NCI-H524 (cell line): ENCODE measurements at regions not wholly inside any gene's neighbourhood (a gene's known extent, or its start where the extent isn't known, plus 50 kb on each side); places are given as distances from the start of the nearest gene placed in this dataset.
"Not testable (repeated sequence)": the region's sequence is repeated elsewhere in the genome, so short reads cannot be mapped to it uniquely, and the experiment has no call there.

Experiments used
- DNase-seq, 2 experiments: peaks; one replicate each; lab custom pipeline; 2025; lab: John Stamatoyannopoulos, UW

DNA sequence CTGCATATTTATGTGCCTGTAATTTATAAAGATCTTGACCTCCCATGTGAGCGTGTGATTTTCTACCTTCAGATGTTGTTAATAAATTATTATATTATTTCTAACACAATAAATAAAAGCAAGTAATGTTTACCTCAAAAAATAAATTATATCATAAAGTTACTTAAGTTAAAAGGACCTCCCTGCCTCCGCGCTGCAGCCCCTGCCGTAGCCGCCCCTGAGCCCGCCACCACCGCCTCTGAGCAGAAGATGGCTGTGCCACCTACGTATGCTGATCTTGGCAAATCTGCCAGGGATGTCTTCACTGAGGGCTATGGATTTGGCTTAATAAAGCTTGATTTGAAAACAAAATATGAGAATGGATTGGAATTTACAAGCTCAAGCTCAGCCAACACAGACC lies 119.6 kb upstream of the BRWD3 start:
- no peak for DNase-seq

DNA sequence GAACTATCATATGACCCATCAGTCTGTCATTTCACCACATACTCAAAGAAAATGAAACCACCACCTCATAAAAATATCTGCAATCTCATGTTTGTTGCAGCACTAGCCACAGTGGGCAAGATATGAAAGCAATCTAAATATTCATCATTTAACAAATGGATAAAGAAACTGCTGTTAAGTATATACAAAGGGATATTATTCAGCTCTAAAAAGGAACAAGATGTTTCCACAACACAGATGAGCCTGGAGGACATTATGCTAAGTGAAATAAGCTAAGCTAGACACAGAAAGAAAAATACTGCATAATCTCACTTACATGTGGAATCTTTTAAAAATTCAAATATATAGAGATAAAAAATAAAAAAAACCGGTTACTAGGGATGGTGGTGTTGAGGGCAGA lies 108.2 kb upstream of the BRWD3 start:
- no peak for DNase-seq

DNA sequence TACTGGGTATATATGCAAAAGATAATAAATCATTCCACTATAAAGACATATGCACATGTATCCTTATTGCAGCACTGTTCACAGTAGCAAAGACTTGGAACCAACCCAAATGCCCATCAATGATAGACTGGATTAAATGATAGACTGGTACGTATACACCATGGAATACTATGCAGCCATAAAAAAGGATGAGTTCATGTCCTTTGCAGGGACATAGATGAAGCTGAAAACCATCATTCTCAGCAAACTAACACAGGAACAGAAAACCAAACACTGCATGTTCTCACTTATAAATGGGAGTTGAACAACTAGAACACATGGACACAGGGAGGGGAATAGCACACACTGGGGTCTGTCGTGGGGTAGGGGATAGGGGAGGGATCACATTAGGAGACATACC lies 102.7 kb upstream of the BRWD3 start:
- DNase-seq = not testable (repeated sequence)

DNA sequence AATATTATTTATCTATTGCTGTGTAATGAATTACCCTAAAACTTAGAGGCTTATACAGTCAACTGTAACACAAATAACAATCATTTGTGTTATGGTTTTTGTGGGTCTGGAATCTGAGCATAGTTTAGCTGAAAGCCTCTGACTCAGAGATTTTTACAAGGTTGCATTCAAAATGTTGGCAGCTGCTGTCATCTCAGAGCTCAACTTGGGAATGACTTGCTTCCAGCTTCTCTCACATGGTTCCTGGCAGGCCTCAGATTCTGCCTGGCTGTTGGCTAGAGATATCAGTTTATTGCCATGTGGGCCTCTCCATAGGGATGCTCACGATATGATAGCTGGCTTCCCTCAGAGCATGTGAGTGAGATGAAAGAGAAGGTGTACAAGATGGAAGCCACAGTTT lies 70.2 kb upstream of the BRWD3 start:
- no peak for DNase-seq

DNA sequence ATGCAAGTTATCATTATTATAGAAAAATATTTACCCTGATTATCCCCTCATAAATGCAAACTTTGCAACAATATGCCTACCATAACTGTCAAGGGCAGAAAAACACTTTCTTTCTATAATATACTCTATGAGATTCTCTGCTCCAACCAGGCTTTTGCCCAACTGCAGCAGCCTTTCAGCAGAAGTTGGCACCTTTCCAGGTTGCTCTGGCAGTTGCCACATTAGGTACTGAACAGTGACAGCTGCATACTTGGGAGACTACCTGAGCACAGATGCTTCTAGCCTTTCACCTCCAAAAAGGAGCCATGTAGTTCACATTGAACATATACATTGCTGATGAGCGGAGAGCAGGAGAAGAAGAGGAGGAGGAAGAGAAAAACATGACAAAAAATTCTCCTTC lies 69.5 kb upstream of the BRWD3 start:
- DNase-seq = peak; percentile 40 to 80

DNA sequence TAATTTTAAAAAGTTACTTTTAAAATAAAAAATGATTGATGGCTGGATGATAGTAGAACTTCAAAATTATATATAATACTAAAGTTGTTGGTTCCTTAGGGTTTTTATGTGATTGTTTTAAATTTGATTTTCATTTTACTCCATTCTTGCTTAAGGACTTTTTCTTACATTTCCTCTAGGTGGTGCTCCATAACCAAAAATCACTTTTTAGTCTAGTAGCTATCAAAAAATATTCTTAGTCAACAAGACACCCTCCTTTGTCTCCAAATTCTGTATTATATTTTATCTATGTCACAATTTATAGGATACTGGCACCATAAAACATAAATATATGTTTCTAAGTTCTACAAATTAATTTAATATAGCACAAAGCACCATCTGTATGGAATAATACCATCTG lies 67.2 kb upstream of the BRWD3 start:
- peak in 1 of 2 experiments; percentile 55 for DNase-seq
